Adipocyte (in vitro differentiated cells): ENCODE measurements at regions not wholly inside any gene's neighbourhood (a gene's known extent, or its start where the extent isn't known, plus 50 kb on each side); places are given as distances from the start of the nearest gene placed in this dataset.
A peak's percentile ranks its signal among the peaks of the same experiment; 100 is the strongest.

Experiments used
- DNase-seq: peaks from one replicate; pipeline ENCODE4 v3.0.0-alpha.2; 2015; ENCODE audit warnings: low read depth
- H3K27me3 ChIP-seq: replicated peaks from 2 replicates; pipeline ENCODE4 v1.7.0; 2013; ENCODE audit warnings: mild to moderate bottlenecking, low read length, moderate library complexity; ENCODE audit not compliant: control insufficient read depth, insufficient read depth
- H3K36me3 ChIP-seq: 2 replicates; pipeline ENCODE4 v1.7.0; 2013; ENCODE audit warnings: low read length, mild to moderate bottlenecking, moderate library complexity; ENCODE audit not compliant: control insufficient read depth, insufficient read depth, severe bottlenecking
- H3K4me1 ChIP-seq: 2 replicates; pipeline ENCODE4 v1.7.0; 2013; ENCODE audit warnings: mild to moderate bottlenecking, low read length, moderate library complexity; ENCODE audit not compliant: control insufficient read depth, insufficient read depth
- H3K4me3 ChIP-seq: 2 replicates; pipeline ENCODE4 v1.7.0; 2013; ENCODE audit warnings: mild to moderate bottlenecking, low read length, moderate library complexity
- H3K9ac ChIP-seq: 2 replicates; pipeline ENCODE4 v1.7.0; 2013; ENCODE audit warnings: mild to moderate bottlenecking, low read length, moderate library complexity
- H3K9me3 ChIP-seq: 2 replicates; pipeline ENCODE4 v1.7.0; 2013; ENCODE audit warnings: mild to moderate bottlenecking, low read length, moderate library complexity; ENCODE audit not compliant: control insufficient read depth

DNA sequence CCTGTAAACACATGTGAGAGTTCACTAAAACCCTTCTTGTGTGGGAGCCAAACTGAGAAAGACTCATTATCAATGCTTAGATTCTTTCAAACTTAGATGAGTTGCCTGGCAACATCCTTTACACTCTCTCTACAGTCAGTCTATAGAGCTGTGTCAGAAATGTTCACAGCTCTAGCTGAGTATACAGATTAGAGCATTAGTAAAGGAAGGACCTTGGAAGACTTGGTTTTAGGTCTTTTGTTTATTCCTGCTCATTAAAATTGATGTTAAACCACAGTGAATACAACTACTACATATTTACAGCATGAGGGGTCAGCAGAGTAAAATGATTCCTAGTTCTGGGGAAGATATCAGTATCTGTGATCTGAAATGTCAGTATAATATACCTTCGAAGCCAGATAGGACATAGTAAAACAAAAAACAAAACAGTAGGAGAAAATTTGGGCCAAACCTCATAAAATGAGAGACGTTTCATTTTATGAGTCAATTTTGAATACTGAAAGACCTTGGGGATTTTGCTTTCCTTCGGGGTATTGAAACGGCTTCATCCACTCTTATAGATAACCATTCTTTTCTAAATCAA lies 186.0 kb downstream of the TANC2 start:
- no peaks in the 10 kb centered on the region for H3K36me3 ChIP-seq
- H3K4me1 ChIP-seq, result peaks cover 25% of the 10 kb centered on the region
- no peak overlapping the region for H3K9ac ChIP-seq
- DNase-seq, result peak; percentile 56
- H3K27me3 ChIP-seq, result no peaks in the 10 kb centered on the region
- no peaks in the 10 kb centered on the region for H3K9me3 ChIP-seq
- peak overlapping the region; percentile 1 for H3K4me3 ChIP-seq

DNA sequence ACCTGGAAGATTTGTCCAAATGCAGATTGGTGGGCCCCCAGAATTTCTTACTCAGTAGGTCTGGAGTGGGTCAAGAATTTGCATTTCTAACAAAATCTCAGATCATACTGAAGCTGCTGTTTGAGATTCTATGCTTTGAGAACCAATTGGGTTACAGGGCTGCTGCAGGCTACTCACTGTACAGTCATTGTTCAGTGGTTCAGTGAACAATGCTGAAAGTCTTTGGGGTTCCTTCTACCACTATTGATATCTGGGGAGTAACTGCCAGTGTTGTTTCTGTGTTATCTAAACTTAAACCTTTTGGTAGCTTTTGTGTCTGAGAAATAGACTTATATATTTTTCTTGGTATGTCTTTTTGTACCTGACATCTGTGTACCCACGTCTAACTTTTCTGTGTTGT lies 187.5 kb downstream of the TANC2 start:
- H3K9me3 ChIP-seq, result no peaks in the 10 kb centered on the region
- H3K9ac ChIP-seq, result no peak overlapping the region
- no peak overlapping the region for H3K4me3 ChIP-seq
- DNase-seq, result peak; percentile 43
- H3K36me3 ChIP-seq, result no peaks in the 10 kb centered on the region
- H3K27me3 ChIP-seq, result no peaks in the 10 kb centered on the region
- peaks cover 25% of the 10 kb centered on the region for H3K4me1 ChIP-seq

DNA sequence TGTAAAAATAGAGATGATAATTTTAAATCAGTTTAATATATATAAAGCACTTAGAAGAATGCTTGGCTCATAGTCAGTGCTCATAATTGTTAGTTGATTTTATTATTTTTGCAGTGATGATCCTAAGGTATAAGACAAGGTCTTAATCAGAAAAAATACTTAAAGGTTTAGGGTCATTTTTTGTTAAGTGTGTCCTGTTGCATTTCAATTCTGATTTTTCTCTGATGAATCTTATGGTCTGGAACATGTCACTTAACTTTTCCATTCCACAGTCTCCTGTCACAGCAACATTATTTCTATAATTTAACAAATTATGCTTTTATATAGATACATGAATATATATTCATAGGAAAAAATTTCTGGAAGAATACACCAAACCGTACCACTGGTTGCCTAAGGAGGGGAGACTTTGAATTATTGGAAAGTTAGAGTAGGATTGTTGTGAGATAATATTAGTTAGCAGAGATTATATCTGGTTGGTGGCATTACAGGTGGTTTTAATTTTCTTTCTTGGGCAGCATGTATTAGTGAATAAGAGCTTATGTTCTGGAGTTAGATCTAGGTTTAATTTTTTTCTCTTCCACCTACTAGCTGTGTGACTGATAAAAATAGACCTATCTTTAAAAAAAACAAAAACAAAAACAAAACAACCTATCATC lies 188.7 kb downstream of the TANC2 start:
- Histone ChIP-seq H3K9ac (no peak overlapping the region), H3K9me3 (no peaks in the 10 kb centered on the region), H3K4me3 (no peak overlapping the region), H3K27me3 (no peaks in the 10 kb centered on the region), H3K36me3 (no peaks in the 10 kb centered on the region), H3K4me1 (peaks cover 25% of the 10 kb centered on the region)
- DNase-seq, result peak; percentile 25

DNA sequence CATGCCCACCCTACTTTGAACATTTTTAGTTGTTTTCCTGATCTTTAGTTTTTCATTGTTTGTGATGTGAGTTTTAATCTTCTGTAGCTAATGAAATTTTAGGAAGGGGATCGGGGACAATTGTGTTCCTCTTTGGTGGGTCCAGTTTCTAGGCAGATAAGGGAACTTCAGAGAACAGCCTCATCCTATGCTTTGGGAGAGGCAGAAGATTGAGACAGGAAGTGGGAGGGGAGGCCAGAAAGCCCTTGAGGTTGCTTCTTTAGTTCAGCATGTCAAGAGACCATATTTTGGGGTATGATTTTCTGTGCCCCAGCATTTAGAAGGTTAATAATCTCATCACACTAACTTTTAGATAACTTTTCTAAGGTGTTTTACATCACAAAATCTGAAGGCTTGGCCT lies 191.0 kb downstream of the TANC2 start:
- Histone ChIP-seq H3K4me3 (no peak overlapping the region), H3K9ac (no peak overlapping the region), H3K27me3 (no peaks in the 10 kb centered on the region), H3K4me1 (peaks cover 9% of the 10 kb centered on the region), H3K36me3 (no peaks in the 10 kb centered on the region), H3K9me3 (no peaks in the 10 kb centered on the region)
- no peak for DNase-seq

- Histone ChIP-seq H3K9ac (no peak overlapping the region), H3K9me3 (no peaks in the 10 kb centered on the region), H3K36me3 (no peaks in the 10 kb centered on the region), H3K4me3 (no peak overlapping the region), H3K4me1 (peaks cover 10% of the 10 kb centered on the region), H3K27me3 (no peaks in the 10 kb centered on the region)
- no peak for DNase-seq
Observed at GRCh38 chr17:63162406-63163157, 196.5 kb downstream of the TANC2 start.

GRCh38 chr17:63163158-63163520 lies 197.1 kb downstream of the TANC2 start:
- no peaks in the 10 kb centered on the region for H3K9me3 ChIP-seq
- peaks cover 10% of the 10 kb centered on the region for H3K4me1 ChIP-seq
- no peaks in the 10 kb centered on the region for H3K36me3 ChIP-seq
- H3K27me3 ChIP-seq, result no peaks in the 10 kb centered on the region
- no peak overlapping the region for H3K9ac ChIP-seq
- no peak overlapping the region for H3K4me3 ChIP-seq
- no peak for DNase-seq

DNA sequence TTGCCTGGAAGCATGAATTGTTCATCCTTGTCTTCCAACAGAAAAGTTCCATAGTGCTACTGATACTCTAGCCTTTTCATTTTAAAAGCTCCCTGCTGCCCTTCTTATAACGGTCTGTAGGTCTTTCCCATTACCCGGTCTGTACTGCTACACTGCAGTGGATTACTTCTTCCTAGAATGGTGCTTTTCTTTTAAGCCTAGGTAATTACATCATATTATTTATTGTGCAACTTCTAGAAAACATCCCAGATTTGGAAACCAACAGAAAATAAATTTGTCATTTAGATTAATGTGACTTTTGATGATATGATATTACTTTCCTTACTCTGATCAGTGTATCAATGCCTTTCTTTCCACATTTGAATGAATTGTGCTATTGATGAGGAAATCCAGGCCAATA lies 199.4 kb downstream of the TANC2 start:
- H3K27me3 ChIP-seq, result no peaks in the 10 kb centered on the region
- no peak overlapping the region for H3K4me3 ChIP-seq
- no peaks in the 10 kb centered on the region for H3K9me3 ChIP-seq
- H3K36me3 ChIP-seq, result no peaks in the 10 kb centered on the region
- peak; percentile 30 for DNase-seq
- no peak overlapping the region for H3K9ac ChIP-seq
- peaks cover 10% of the 10 kb centered on the region for H3K4me1 ChIP-seq

- Histone ChIP-seq H3K4me3 (peak overlapping the region; percentile 70), H3K36me3 (no peaks in the 10 kb centered on the region), H3K4me1 (peaks cover 21% of the 10 kb centered on the region), H3K27me3 (no peaks in the 10 kb centered on the region), H3K9ac (no peak overlapping the region), H3K9me3 (no peaks in the 10 kb centered on the region)
- no peak for DNase-seq
Observed at GRCh38 chr17:63170795-63171194, 204.8 kb downstream of the TANC2 start.

DNA sequence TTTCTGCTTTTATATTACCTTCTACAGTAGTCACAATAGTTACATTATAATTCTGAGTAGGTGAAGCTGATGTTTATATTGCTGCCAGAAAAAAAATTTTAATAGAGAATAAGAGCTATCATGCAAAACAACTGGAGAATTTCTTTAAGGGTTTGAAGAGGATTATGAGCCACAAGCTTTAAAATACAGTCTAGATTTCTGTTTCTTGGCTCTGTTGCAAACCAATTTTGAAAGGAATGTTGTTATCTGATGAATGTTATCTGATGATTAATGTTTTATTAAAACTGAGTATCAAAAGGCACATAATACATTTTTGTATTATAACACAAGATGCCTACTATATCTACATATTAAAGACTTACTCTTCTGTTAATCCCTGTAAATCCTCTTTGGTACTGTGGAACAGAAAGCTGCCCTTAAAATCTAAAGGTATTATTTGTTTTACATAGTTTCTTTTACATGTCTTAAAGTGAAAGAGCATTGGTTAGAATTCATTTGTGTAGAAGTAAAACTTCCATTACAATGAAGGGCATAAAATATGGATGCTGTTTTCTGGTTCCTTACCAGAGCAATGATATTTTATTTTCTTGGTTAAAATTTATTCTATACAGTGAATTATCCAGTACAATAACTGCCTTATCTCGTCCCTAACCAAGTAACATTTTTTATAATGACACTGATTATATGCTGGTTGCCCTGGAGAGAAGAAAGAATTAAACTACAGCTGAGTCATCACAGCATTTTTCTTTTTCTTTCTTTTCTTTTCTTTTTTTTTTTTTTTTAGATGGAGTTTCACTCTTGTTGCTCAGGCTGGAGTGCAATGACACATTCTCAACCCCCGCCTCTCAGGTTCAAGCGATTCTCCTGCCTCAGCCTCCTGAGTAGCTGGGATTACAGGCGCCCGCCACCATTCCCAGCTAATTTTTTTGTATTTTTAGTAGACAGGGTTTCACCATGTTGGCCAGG lies 205.7 kb downstream of the TANC2 start:
- H3K36me3 ChIP-seq, result no peaks in the 10 kb centered on the region
- peaks cover 19% of the 10 kb centered on the region for H3K4me1 ChIP-seq
- peak overlapping the region; percentile 70 for H3K4me3 ChIP-seq
- H3K9me3 ChIP-seq, result no peaks in the 10 kb centered on the region
- peak; percentile 66 for DNase-seq
- peak overlapping the region; percentile 50 for H3K9ac ChIP-seq
- no peaks in the 10 kb centered on the region for H3K27me3 ChIP-seq

DNA sequence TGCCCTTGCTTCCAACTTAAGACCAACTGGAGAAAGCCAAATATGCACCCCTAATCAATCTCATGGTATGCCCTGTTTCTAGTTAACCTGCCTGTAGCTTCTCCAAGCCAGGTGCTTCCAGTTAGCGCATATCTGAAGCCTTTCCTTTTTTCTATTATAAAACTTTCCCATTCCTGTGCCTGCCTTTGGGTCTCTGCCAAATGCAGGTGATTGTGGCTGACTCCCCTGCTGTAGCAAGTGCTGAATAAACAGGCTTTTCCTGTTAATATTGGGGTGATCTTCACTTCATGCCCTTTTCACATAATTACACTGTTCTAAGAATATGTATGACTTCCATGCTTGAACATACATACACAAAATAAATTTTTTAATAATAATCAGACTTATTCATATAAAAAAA lies 207.4 kb downstream of the TANC2 start:
- Histone ChIP-seq H3K4me1 (peaks cover 20% of the 10 kb centered on the region), H3K9me3 (no peaks in the 10 kb centered on the region), H3K27me3 (no peaks in the 10 kb centered on the region), H3K36me3 (no peaks in the 10 kb centered on the region), H3K9ac (no peak overlapping the region), H3K4me3 (no peak overlapping the region)
- no peak for DNase-seq

DNA sequence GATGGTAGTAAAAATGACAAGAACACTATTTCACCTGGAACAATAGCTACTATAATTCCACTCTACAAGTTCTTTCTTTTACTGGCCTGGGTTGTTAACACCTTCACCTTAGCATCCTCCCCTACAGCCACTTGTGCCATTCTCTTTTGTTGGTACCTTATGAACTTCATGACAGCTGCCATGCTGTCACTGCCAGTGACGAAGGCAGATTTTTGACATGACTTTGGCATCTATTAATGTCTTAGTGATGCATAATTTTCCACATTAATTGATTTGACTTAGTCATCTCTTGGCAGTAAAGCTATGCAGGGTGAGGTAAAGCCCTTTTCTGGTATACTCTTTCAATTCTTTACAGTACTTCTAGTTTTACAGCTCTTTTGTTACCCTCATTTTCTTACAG lies 207.9 kb downstream of the TANC2 start:
- DNase-seq, result no peak
- H3K4me1 ChIP-seq, result peaks cover 24% of the 10 kb centered on the region
- no peak overlapping the region for H3K9ac ChIP-seq
- H3K4me3 ChIP-seq, result no peak overlapping the region
- H3K9me3 ChIP-seq, result no peaks in the 10 kb centered on the region
- no peaks in the 10 kb centered on the region for H3K27me3 ChIP-seq
- H3K36me3 ChIP-seq, result no peaks in the 10 kb centered on the region
